ENCODE measurements at regions not wholly inside any gene's neighbourhood (a gene's known extent, or its start where the extent isn't known, plus 50 kb on each side); places are given as distances from the start of the nearest gene placed in this dataset.

DNA sequence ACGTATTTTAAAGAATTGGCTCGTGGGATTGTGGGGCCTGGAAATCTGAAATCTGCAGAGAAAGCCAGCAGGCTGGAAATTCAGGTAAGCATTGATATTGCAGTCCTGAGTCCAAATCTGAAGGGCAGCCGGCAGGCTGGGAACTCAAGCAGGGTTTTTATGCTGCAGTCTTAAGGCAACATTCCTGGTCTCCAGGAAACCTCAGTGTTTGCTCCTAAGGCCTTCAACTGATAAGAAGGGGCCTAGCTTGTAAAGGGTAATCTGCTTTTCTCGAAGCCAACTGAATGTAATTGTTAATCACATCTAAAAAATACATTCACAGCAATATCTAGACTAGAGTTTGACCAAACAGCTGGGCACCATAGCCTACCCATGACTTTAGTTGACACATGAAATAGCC, 154.4 kb downstream of the EFNB2 start:
- no peak for DNase-seq

- no peak for DNase-seq
Observed at GRCh38 chr13:106377931-106378662, 157.4 kb downstream of the EFNB2 start.

GRCh38 chr13:106377341-106377740, 158.1 kb downstream of the EFNB2 start:
- DNase-seq: no peak

- peak; percentile 29 for DNase-seq
Observed at GRCh38 chr13:106376401-106377112, 158.9 kb downstream of the EFNB2 start.

DNA sequence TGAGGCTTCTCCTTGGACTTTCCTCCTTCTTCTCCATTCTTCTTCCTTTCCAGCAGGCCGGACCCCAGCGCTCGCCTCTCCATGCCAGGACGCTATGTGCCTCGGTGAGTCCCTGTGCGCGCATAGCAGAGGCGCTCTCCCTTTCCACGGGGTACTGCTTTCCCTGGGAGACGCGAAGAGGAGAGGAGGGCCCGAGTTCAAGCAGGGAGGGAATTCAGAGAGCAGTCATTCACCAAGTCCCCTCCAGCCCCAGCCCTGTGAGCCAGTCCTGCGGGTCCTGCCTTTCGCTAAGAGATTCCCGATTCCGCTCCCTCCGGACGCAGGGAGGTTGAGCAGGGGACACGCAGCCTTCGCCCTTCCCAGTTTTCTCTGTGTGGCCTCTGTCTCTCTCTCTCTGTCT, 160.4 kb downstream of the EFNB2 start:
- DNase-seq: no peak

- DNase-seq: no peak
Observed at GRCh38 chr13:106374631-106375030, 160.8 kb downstream of the EFNB2 start.

DNA sequence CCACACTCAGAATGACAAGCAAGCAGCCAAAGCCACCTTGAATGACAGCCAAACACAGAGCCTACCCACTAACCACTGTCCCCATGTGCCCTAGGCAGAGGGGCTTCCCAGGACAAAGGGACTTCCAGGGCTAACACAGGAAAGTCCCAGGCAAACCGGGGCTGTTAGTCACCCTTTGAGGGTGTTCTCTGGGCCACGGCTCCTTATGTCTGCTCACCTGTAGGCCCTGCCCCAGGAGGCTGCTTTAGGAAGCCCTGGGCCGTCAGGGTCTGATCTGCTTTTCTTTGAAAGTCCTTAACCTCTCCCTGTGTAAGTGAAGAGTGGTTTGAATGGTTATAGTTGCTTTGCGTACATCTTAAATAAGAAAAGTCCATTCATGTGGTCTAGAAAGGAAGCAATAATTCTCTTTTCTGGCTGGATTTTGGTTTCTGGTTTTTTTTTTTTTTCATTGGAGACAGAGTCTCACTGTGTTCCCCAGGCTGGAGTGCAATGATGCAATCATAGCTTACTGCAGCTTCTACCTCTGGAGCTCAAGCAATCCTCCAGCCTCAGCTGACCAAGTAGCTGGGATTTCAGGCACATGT, 161.4 kb downstream of the EFNB2 start:
- no peak for DNase-seq

DNA sequence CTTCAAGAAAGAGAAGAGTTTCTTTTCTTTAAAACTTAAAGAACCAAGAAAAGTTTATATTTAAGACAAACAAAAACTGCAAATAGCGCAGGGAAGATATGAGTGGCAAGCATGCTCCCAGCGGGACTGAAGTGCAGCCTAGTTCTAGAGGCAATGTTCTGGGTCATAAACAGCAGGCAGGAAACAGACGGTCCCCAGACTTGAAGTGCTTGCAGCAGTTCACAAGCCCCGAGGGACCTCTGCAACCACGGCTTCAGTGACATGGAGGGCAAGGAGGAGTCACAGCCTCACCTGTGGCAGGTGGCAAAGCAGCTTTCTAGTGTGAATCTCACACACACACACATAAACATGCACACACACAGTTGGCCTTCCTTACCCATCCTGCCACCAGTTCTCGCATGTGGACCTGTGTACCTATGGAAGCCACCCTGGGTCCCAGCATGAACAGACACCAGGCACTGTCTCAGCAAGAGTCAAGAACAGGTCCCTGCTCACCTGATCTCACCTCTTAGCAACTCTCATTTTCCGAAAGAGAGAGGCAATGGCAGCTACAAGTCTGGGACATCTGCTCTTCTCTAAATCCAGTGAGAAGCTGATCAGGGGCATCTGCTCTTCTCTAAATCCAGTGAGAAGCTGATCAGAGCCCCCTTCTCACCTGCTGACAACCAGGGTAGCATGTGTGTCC, 162.0 kb downstream of the EFNB2 start:
- peak; percentile 77 for DNase-seq

- peak; percentile 5 for DNase-seq
Observed at GRCh38 chr13:106372199-106373155, 163.0 kb downstream of the EFNB2 start.

DNA sequence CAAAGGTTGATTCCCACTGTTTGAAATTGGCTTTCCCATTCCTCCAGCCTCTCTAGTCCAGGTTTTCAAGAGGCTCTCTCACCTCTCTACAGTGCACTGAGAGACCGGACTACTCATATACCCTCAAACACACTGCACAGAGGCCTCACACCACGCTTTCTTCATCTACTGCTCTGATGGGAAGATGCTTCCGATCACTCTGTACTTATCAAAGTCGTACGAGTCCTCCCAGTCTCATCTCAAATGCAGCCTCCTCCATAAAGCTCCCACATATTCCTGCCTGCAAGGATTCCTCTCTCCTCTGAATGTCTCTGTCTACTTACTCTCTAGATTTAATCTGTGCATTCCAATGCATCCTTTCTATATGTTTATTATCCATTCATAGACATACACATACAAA, 164.4 kb downstream of the EFNB2 start:
- DNase-seq: no peak

GRCh38 chr13:106369858-106370257, 165.6 kb downstream of the EFNB2 start:
- no peak for DNase-seq

- DNase-seq: no peak
Observed at GRCh38 chr13:106369091-106369490, 166.4 kb downstream of the EFNB2 start.

DNA sequence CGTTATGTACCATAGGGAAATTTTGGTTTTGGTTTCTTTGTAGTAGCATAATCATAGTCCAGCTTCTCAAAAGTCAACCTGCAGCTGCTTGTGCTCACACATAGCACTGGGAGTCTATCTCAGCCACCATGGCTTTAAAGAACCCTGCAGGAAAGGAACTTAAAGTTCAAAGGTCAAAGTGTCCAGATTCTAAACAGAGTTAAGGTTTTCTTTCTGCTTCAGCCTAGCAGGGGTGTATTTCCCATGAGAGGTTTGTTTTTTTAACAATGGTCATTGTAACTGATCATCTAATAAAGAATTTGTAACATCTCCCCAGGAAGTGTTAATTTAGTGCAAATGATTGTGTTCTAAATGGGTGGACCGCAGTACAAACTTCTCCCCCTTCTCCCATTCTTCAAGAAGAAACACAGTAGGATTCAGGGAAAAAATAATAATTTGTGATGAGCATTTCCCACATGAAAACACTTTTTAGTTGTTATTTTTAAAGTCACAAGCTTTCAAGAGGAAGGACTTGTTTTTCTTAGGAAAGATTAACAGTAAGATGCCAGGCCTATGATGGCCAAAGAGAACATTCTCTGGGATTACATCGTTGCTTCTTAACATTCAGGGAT, 168.0 kb downstream of the EFNB2 start:
- no peak for DNase-seq

DNA sequence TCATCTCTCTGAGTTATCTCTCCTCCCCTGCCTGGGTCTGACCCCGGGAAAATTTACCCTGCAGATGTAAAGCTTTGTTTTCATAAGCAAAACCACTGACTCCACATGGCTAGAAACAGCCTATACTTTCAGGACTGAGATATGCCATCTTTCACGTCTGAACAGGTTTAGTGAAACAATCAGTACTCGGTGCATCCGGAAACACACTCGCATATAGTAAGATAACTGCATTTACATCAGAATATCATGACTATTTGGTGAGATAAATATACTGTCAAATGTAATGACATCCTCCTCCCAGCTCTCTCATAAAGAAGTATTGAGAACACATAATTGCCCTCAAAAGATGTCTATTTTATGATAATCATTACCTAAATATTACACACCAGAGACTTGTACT, 172.8 kb downstream of the EFNB2 start:
- DNase-seq: no peak

GRCh38 chr13:106361621-106362020, 173.8 kb downstream of the EFNB2 start:
- no peak for DNase-seq

DNA sequence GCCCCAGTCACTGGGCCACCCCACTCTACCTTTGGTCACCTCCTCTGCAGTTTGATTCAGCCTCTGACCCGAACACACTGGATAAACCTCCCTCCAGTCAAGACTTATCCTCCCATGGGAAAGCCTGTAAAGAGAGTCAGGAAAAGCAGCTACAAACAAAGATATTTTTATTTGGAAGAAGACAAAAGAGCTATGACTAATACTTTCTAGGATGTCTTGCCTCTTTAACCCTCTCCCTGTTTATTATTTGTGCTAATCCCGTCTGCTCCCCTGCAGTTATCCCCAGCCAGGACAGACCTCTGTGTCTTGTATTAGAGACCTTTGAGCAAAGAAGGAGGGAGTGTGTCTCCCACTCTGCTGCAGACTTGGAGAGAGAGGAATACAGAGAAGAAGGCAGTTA, 178.3 kb downstream of the EFNB2 start:
- no peak for DNase-seq

- DNase-seq: no peak
Observed at GRCh38 chr13:106355866-106356265, 179.6 kb downstream of the EFNB2 start.

GRCh38 chr13:106354961-106355360, 180.5 kb downstream of the EFNB2 start:
- DNase-seq: no peak

GRCh38 chr13:106352850-106353249, 182.6 kb downstream of the EFNB2 start:
- no peak for DNase-seq

- DNase-seq: no peak
Observed at GRCh38 chr13:106351251-106351650, 184.2 kb downstream of the EFNB2 start.

DNA sequence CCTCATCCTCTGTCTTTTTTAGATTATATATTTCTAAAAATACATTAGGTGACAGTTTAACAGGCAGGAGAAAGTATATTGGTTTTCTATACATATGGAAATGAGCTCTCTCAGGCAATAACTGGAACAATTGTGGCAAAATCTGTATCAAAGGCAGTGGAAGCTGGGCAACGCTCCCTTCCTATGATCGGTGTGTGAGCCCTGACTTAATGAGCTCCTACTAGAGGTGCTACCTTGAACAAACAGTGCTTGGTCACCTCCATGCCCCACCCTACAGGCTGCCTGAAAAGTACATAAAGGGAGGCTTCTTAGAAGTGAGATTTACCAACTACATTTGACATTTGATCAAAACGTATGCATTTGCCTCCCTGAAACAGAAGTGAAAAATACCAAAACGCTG, 185.3 kb downstream of the EFNB2 start:
- DNase-seq: peak; percentile 66
